ENCODE measurements at regions not wholly inside any gene's neighbourhood (a gene's known extent, or its start where the extent isn't known, plus 50 kb on each side); places are given as distances from the start of the nearest gene placed in this dataset.

- no peaks in the 10 kb centered on the region for H3K79me2 ChIP-seq (ENCODE audit: control insufficient read depth, insufficient read depth, low read length, unreplicated experiment)
- no peaks in the 10 kb centered on the region for H3K4me1 ChIP-seq (ENCODE audit: control insufficient read depth, insufficient read depth, low read length, unreplicated experiment)
- H3K27me3 ChIP-seq (ENCODE audit: insufficient read depth, low read length): no peaks in the 10 kb centered on the region
- H2AFZ ChIP-seq (ENCODE audit: low read length, unreplicated experiment): no peak overlapping the region
- no peak overlapping the region for H3K4me3 ChIP-seq (ENCODE audit: low read depth, low read length)
- H3K27ac ChIP-seq (ENCODE audit: low read depth, low read length): no peak overlapping the region
- no peaks in the 10 kb centered on the region for H3K36me3 ChIP-seq (ENCODE audit: insufficient read depth, low read length)
These were observed 684.4 kb upstream of the CDH8 start for GRCh38 chr16:62720651-62721050.

- no peak overlapping the region for H3K27ac ChIP-seq (ENCODE audit: low read depth, low read length)
- no peak overlapping the region for H3K4me3 ChIP-seq (ENCODE audit: low read depth, low read length)
- no peak overlapping the region for H2AFZ ChIP-seq (ENCODE audit: low read length, unreplicated experiment)
- H3K36me3 ChIP-seq (ENCODE audit: insufficient read depth, low read length): no peaks in the 10 kb centered on the region
- no peaks in the 10 kb centered on the region for H3K4me1 ChIP-seq (ENCODE audit: control insufficient read depth, insufficient read depth, low read length, unreplicated experiment)
- no peaks in the 10 kb centered on the region for H3K79me2 ChIP-seq (ENCODE audit: control insufficient read depth, insufficient read depth, low read length, unreplicated experiment)
- H3K27me3 ChIP-seq (ENCODE audit: insufficient read depth, low read length): no peaks in the 10 kb centered on the region
These were observed 680.8 kb upstream of the CDH8 start for GRCh38 chr16:62717026-62717425.

- Histone ChIP-seq H3K4me1 (ENCODE audit: control insufficient read depth, insufficient read depth, low read length, unreplicated experiment) (no peaks in the 10 kb centered on the region), H3K36me3 (ENCODE audit: insufficient read depth, low read length) (no peaks in the 10 kb centered on the region), H3K27me3 (ENCODE audit: insufficient read depth, low read length) (no peaks in the 10 kb centered on the region), H3K79me2 (ENCODE audit: control insufficient read depth, insufficient read depth, low read length, unreplicated experiment) (no peaks in the 10 kb centered on the region), H3K27ac (ENCODE audit: low read depth, low read length) (no peak overlapping the region), H2AFZ (ENCODE audit: low read length, unreplicated experiment) (no peak overlapping the region), H3K4me3 (ENCODE audit: low read depth, low read length) (no peak overlapping the region)
These were observed 679.5 kb upstream of the CDH8 start for GRCh38 chr16:62715701-62716100.

- no peak overlapping the region for H2AFZ ChIP-seq (ENCODE audit: low read length, unreplicated experiment)
- no peaks in the 10 kb centered on the region for H3K36me3 ChIP-seq (ENCODE audit: insufficient read depth, low read length)
- H3K27ac ChIP-seq (ENCODE audit: low read depth, low read length): no peak overlapping the region
- H3K4me3 ChIP-seq (ENCODE audit: low read depth, low read length): no peak overlapping the region
- H3K27me3 ChIP-seq (ENCODE audit: insufficient read depth, low read length): no peaks in the 10 kb centered on the region
- H3K4me1 ChIP-seq (ENCODE audit: control insufficient read depth, insufficient read depth, low read length, unreplicated experiment): no peaks in the 10 kb centered on the region
- H3K79me2 ChIP-seq (ENCODE audit: control insufficient read depth, insufficient read depth, low read length, unreplicated experiment): no peaks in the 10 kb centered on the region
These were observed 676.3 kb upstream of the CDH8 start for GRCh38 chr16:62712566-62712965.

- Histone ChIP-seq H3K27me3 (ENCODE audit: insufficient read depth, low read length) (no peaks in the 10 kb centered on the region), H3K36me3 (ENCODE audit: insufficient read depth, low read length) (no peaks in the 10 kb centered on the region), H3K27ac (ENCODE audit: low read depth, low read length) (no peak overlapping the region), H3K79me2 (ENCODE audit: control insufficient read depth, insufficient read depth, low read length, unreplicated experiment) (no peaks in the 10 kb centered on the region), H2AFZ (ENCODE audit: low read length, unreplicated experiment) (no peak overlapping the region), H3K4me1 (ENCODE audit: control insufficient read depth, insufficient read depth, low read length, unreplicated experiment) (no peaks in the 10 kb centered on the region), H3K4me3 (ENCODE audit: low read depth, low read length) (no peak overlapping the region)
These were observed 675.6 kb upstream of the CDH8 start for GRCh38 chr16:62711797-62712196.

- no peak overlapping the region for H2AFZ ChIP-seq (ENCODE audit: low read length, unreplicated experiment)
- no peak overlapping the region for H3K4me3 ChIP-seq (ENCODE audit: low read depth, low read length)
- no peak overlapping the region for H3K27ac ChIP-seq (ENCODE audit: low read depth, low read length)
- H3K4me1 ChIP-seq (ENCODE audit: control insufficient read depth, insufficient read depth, low read length, unreplicated experiment): no peaks in the 10 kb centered on the region
- no peaks in the 10 kb centered on the region for H3K79me2 ChIP-seq (ENCODE audit: control insufficient read depth, insufficient read depth, low read length, unreplicated experiment)
- no peaks in the 10 kb centered on the region for H3K36me3 ChIP-seq (ENCODE audit: insufficient read depth, low read length)
- no peaks in the 10 kb centered on the region for H3K27me3 ChIP-seq (ENCODE audit: insufficient read depth, low read length)
These were observed 673.6 kb upstream of the CDH8 start for GRCh38 chr16:62709794-62710193.

GRCh38 chr16:62701426-62701825, 665.2 kb upstream of the CDH8 start:
- Histone ChIP-seq H3K4me3 (ENCODE audit: low read depth, low read length) (no peak overlapping the region), H3K4me1 (ENCODE audit: control insufficient read depth, insufficient read depth, low read length, unreplicated experiment) (no peaks in the 10 kb centered on the region), H3K79me2 (ENCODE audit: control insufficient read depth, insufficient read depth, low read length, unreplicated experiment) (no peaks in the 10 kb centered on the region), H3K36me3 (ENCODE audit: insufficient read depth, low read length) (no peaks in the 10 kb centered on the region), H3K27me3 (ENCODE audit: insufficient read depth, low read length) (no peaks in the 10 kb centered on the region), H2AFZ (ENCODE audit: low read length, unreplicated experiment) (no peak overlapping the region), H3K27ac (ENCODE audit: low read depth, low read length) (no peak overlapping the region)

GRCh38 chr16:62700426-62701294, 664.4 kb upstream of the CDH8 start:
- no peak overlapping the region for H3K27ac ChIP-seq (ENCODE audit: low read depth, low read length)

GRCh38 chr16:62692685-62693084, 656.4 kb upstream of the CDH8 start:
- Histone ChIP-seq H3K79me2 (ENCODE audit: control insufficient read depth, insufficient read depth, low read length, unreplicated experiment) (no peaks in the 10 kb centered on the region), H3K27ac (ENCODE audit: low read depth, low read length) (no peak overlapping the region), H3K27me3 (ENCODE audit: insufficient read depth, low read length) (no peaks in the 10 kb centered on the region), H2AFZ (ENCODE audit: low read length, unreplicated experiment) (no peak overlapping the region), H3K4me3 (ENCODE audit: low read depth, low read length) (no peak overlapping the region), H3K4me1 (ENCODE audit: control insufficient read depth, insufficient read depth, low read length, unreplicated experiment) (no peaks in the 10 kb centered on the region), H3K36me3 (ENCODE audit: insufficient read depth, low read length) (no peaks in the 10 kb centered on the region)

More at GRCh38 chr16:62700426-62701294, 664.4 kb upstream of the CDH8 start:
- Histone ChIP-seq H3K4me3 (ENCODE audit: low read depth, low read length) (no peak overlapping the region), H3K27me3 (ENCODE audit: insufficient read depth, low read length) (no peaks in the 10 kb centered on the region), H2AFZ (ENCODE audit: low read length, unreplicated experiment) (no peak overlapping the region), H3K4me1 (ENCODE audit: control insufficient read depth, insufficient read depth, low read length, unreplicated experiment) (no peaks in the 10 kb centered on the region), H3K79me2 (ENCODE audit: control insufficient read depth, insufficient read depth, low read length, unreplicated experiment) (no peaks in the 10 kb centered on the region), H3K36me3 (ENCODE audit: insufficient read depth, low read length) (no peaks in the 10 kb centered on the region)

- no peak overlapping the region for H3K4me3 ChIP-seq (ENCODE audit: low read depth, low read length)
- H3K27ac ChIP-seq (ENCODE audit: low read depth, low read length): no peak overlapping the region
- H3K27me3 ChIP-seq (ENCODE audit: insufficient read depth, low read length): no peaks in the 10 kb centered on the region
- H2AFZ ChIP-seq (ENCODE audit: low read length, unreplicated experiment): no peak overlapping the region
- no peaks in the 10 kb centered on the region for H3K36me3 ChIP-seq (ENCODE audit: insufficient read depth, low read length)
- H3K4me1 ChIP-seq (ENCODE audit: control insufficient read depth, insufficient read depth, low read length, unreplicated experiment): no peaks in the 10 kb centered on the region
- no peaks in the 10 kb centered on the region for H3K79me2 ChIP-seq (ENCODE audit: control insufficient read depth, insufficient read depth, low read length, unreplicated experiment)
These were observed 645.6 kb upstream of the CDH8 start for GRCh38 chr16:62681819-62682218.

GRCh38 chr16:62678796-62679195, 642.6 kb upstream of the CDH8 start:
- Histone ChIP-seq H3K4me1 (ENCODE audit: control insufficient read depth, insufficient read depth, low read length, unreplicated experiment) (no peaks in the 10 kb centered on the region), H2AFZ (ENCODE audit: low read length, unreplicated experiment) (no peak overlapping the region), H3K79me2 (ENCODE audit: control insufficient read depth, insufficient read depth, low read length, unreplicated experiment) (no peaks in the 10 kb centered on the region), H3K4me3 (ENCODE audit: low read depth, low read length) (no peak overlapping the region), H3K27me3 (ENCODE audit: insufficient read depth, low read length) (no peaks in the 10 kb centered on the region), H3K36me3 (ENCODE audit: insufficient read depth, low read length) (no peaks in the 10 kb centered on the region), H3K27ac (ENCODE audit: low read depth, low read length) (no peak overlapping the region)

Data from ACC112 (cell line).